ENCODE measurements at regions not wholly inside any gene's neighbourhood (a gene's known extent, or its start where the extent isn't known, plus 50 kb on each side); places are given as distances from the start of the nearest gene placed in this dataset.

DNA sequence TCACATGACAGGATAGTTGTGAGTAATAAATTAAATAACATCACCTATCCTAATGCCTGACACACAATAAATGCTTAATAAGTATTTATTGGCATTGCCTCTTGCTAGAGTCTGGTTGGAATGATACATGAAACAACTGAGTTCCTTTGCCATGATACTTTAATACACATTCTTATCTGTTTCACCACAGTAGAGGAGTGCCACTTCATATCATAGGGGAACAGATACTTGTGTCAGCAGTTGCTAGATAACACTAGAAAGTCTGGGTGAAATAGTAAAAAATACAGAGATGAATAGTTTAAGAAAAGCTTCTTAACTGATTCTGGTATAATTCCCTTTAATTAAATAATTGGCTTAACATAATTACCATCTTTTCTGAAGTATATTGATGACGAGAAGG lies 380.0 kb upstream of the GOLIM4 start:
- Histone ChIP-seq H3K9me3 (no peaks in the 10 kb centered on the region), H3K4me3 (no peak overlapping the region), H3K27me3 (no peaks in the 10 kb centered on the region), H3K27ac (no peak overlapping the region), H3K4me1 (ENCODE audit: insufficient read depth) (no peaks in the 10 kb centered on the region), H3K36me3 (no peaks in the 10 kb centered on the region)
- intact Hi-C loops (cut with DNase I) = no loop called here
- DNase-seq = no peak
- no peak for TF ChIP-seq POLR2A (IDR thresholded peaks at IDR 0.05)
- TF ChIP-seq, protein P1, sequence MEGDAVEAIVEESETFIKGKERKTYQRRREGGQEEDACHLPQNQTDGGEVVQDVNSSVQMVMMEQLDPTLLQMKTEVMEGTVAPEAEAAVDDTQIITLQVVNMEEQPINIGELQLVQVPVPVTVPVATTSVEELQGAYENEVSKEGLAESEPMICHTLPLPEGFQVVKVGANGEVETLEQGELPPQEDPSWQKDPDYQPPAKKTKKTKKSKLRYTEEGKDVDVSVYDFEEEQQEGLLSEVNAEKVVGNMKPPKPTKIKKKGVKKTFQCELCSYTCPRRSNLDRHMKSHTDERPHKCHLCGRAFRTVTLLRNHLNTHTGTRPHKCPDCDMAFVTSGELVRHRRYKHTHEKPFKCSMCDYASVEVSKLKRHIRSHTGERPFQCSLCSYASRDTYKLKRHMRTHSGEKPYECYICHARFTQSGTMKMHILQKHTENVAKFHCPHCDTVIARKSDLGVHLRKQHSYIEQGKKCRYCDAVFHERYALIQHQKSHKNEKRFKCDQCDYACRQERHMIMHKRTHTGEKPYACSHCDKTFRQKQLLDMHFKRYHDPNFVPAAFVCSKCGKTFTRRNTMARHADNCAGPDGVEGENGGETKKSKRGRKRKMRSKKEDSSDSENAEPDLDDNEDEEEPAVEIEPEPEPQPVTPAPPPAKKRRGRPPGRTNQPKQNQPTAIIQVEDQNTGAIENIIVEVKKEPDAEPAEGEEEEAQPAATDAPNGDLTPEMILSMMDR (IDR thresholded peaks at IDR 0.05) = no peak
- TF ChIP-seq EP300 (IDR thresholded peaks at IDR 0.05) = no peak
- 83 to 86% (median 86%) methylated on average over 1 of the region's 1 CpG for WGBS, 3 donors

DNA sequence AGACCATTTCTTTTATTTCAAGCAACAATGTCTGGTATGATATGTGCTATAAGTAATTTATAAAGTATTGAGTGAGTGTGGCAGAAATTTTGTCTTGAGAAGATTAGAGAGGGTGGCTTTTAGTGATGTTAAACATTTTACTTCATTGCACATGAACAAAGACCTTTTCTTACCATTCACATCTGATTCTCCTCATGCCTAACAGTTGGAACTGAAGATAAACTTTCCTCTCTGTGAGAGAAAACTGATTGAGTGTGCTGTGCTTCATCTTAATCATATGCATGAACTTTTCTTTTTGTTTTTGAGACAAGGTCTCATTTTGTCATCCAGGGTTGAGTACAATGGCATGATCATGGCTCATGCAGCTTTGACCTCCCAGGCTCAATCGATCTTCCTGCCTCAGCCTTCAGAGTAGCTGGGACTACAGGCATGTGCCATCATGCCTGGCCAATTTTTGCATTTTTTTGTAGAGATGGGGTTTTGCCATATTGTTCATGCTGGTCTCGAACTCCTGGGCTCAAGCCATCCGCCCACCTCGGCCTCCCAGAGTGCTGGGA lies 377.7 kb upstream of the GOLIM4 start:
- no peaks in the 10 kb centered on the region for H3K27me3 ChIP-seq
- intact Hi-C loops (cut with DNase I) = no loop called here
- H3K27ac ChIP-seq = no peak overlapping the region
- WGBS, 3 donors = 84 to 89% (median 87%) methylated on average over 4 of the region's 4 CpGs
- no peaks in the 10 kb centered on the region for H3K9me3 ChIP-seq
- no peak for DNase-seq
- no peak overlapping the region for H3K4me3 ChIP-seq
- no peaks in the 10 kb centered on the region for H3K4me1 ChIP-seq (ENCODE audit: insufficient read depth)
- TF ChIP-seq, protein P1 (IDR thresholded peaks at IDR 0.05) = no peak
- TF ChIP-seq EP300 (IDR thresholded peaks at IDR 0.05) = no peak
- no peak for TF ChIP-seq POLR2A (IDR thresholded peaks at IDR 0.05)
- no peaks in the 10 kb centered on the region for H3K36me3 ChIP-seq

DNA sequence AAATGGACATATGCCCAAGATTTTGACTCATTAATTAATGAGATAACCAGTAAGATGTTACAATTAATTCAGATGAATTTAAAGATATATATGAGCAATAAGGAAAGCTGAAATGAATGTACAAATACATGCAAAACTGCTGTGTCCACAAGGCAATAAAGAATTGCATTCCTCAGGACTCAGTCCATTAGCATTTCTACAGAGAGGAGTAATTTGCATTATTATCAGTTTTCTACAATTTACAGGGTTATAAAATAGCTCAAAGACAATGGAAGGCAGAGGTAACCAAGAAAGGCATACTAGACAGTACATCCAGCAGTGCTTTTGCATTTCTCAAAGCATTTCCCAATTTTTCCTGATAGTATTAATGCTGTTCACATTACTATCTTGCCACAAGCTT lies 377.1 kb upstream of the GOLIM4 start:
- DNase-seq = no peak
- H3K36me3 ChIP-seq = no peaks in the 10 kb centered on the region
- TF ChIP-seq EP300 (IDR thresholded peaks at IDR 0.05) (no peak), POLR2A (IDR thresholded peaks at IDR 0.05) (no peak)
- TF ChIP-seq, protein P1 (IDR thresholded peaks at IDR 0.05) = no peak
- no peaks in the 10 kb centered on the region for H3K27me3 ChIP-seq
- no peaks in the 10 kb centered on the region for H3K9me3 ChIP-seq
- no peak overlapping the region for H3K27ac ChIP-seq
- H3K4me3 ChIP-seq = no peak overlapping the region
- no peaks in the 10 kb centered on the region for H3K4me1 ChIP-seq (ENCODE audit: insufficient read depth)
- intact Hi-C loops (cut with DNase I) = no loop called here

DNA sequence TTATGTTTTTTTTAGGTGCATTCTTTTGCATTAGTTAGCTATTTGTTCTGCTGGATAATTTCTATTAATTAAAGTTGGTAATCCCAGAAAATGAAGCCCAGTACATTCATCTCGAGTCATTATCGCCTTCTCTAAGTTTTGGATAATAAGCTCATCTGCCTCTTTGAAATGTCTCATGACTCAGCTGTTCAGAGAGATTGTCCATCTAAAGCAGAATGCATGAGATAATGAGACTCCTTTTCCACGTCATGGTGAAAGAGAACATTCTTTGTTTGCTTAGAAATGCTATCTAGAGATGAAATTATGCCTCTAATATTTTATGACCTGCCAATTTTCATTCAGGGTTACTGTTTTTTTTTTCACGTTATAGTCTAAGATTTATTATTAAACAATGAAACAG lies 374.7 kb upstream of the GOLIM4 start:
- intact Hi-C loops (cut with DNase I) = no loop called here
- Histone ChIP-seq H3K9me3 (no peaks in the 10 kb centered on the region), H3K36me3 (no peaks in the 10 kb centered on the region), H3K4me3 (no peak overlapping the region), H3K27me3 (no peaks in the 10 kb centered on the region), H3K4me1 (ENCODE audit: insufficient read depth) (no peaks in the 10 kb centered on the region), H3K27ac (no peak overlapping the region)
- no peak for DNase-seq
- TF ChIP-seq, protein P1 (IDR thresholded peaks at IDR 0.05) = no peak
- TF ChIP-seq EP300 (IDR thresholded peaks at IDR 0.05) = no peak
- no peak for TF ChIP-seq POLR2A (IDR thresholded peaks at IDR 0.05)
- 56 to 68% (median 57%) methylated on average over 4 of the region's 4 CpGs for WGBS, 3 donors

All from ovary (tissue), 7 donors.